Islet of Langerhans (tissue), 1 donor: ENCODE measurements at regions not wholly inside any gene's neighbourhood (a gene's known extent, or its start where the extent isn't known, plus 50 kb on each side); places are given as distances from the start of the nearest gene placed in this dataset.

Experiments used
- FAIRE-seq: peaks from one replicate; lab custom pipeline; 2011; peaks lifted over from hg19 to GRCh38; lab: Jason Lieb, UNC

- no peak for FAIRE-seq
Measured at GRCh38 chr9:109830545-109830944, 50.5 kb downstream of the PALM2AKAP2 start.

- FAIRE-seq: no peak
Measured at GRCh38 chr9:109831998-109832658, 52.1 kb downstream of the PALM2AKAP2 start.

GRCh38 chr9:109834855-109835254, 54.9 kb downstream of the PALM2AKAP2 start:
- FAIRE-seq: no peak

GRCh38 chr9:109843641-109844040, 63.6 kb downstream of the PALM2AKAP2 start:
- FAIRE-seq: peak; percentile 33

- peak; percentile 88 for FAIRE-seq
Measured at GRCh38 chr9:109845226-109845625, 65.2 kb downstream of the PALM2AKAP2 start.

- no peak for FAIRE-seq
Measured at GRCh38 chr9:109846776-109847175, 66.8 kb downstream of the PALM2AKAP2 start.

GRCh38 chr9:109852556-109852955, 72.6 kb downstream of the PALM2AKAP2 start:
- FAIRE-seq: no peak

GRCh38 chr9:109855540-109855939, 75.5 kb downstream of the PALM2AKAP2 start:
- no peak for FAIRE-seq

GRCh38 chr9:109856785-109857184, 76.8 kb downstream of the PALM2AKAP2 start:
- FAIRE-seq: no peak

GRCh38 chr9:109857336-109857735, 77.3 kb downstream of the PALM2AKAP2 start:
- FAIRE-seq: no peak

GRCh38 chr9:109859447-109859846, 79.4 kb downstream of the PALM2AKAP2 start:
- peak; percentile 71 for FAIRE-seq

- FAIRE-seq: no peak
Measured at GRCh38 chr9:109860521-109860920, 80.5 kb downstream of the PALM2AKAP2 start.

- FAIRE-seq: no peak
Measured at GRCh38 chr9:109861499-109861898, 81.5 kb downstream of the PALM2AKAP2 start.

GRCh38 chr9:109861918-109862317, 81.9 kb downstream of the PALM2AKAP2 start:
- no peak for FAIRE-seq

GRCh38 chr9:109862452-109862851, 82.5 kb downstream of the PALM2AKAP2 start:
- FAIRE-seq: no peak

- FAIRE-seq: no peak
Measured at GRCh38 chr9:109863961-109864360, 84.0 kb downstream of the PALM2AKAP2 start.

- no peak for FAIRE-seq
Measured at GRCh38 chr9:109865521-109865920, 85.5 kb downstream of the PALM2AKAP2 start.

- no peak for FAIRE-seq
Measured at GRCh38 chr9:109868207-109868606, 88.2 kb downstream of the PALM2AKAP2 start.

- FAIRE-seq: no peak
Measured at GRCh38 chr9:109868722-109869121, 88.7 kb downstream of the PALM2AKAP2 start.

- FAIRE-seq: no peak
Measured at GRCh38 chr9:109870365-109870764, 90.4 kb downstream of the PALM2AKAP2 start.

GRCh38 chr9:109872901-109873300, 92.9 kb downstream of the PALM2AKAP2 start:
- no peak for FAIRE-seq

- FAIRE-seq: no peak
Measured at GRCh38 chr9:109875495-109876129, 95.6 kb downstream of the PALM2AKAP2 start.

GRCh38 chr9:109880276-109881169, 100.5 kb downstream of the PALM2AKAP2 start:
- FAIRE-seq: no peak
